ENCODE measurements at regions not wholly inside any gene's neighbourhood (a gene's known extent, or its start where the extent isn't known, plus 50 kb on each side); places are given as distances from the start of the nearest gene placed in this dataset.
"Not testable (repeated sequence)": the region's sequence is repeated elsewhere in the genome, so short reads cannot be mapped to it uniquely, and the experiment has no call there.

- H3K4me1 Mint-ChIP-seq; H3K4me3 Mint-ChIP-seq; H3K9me3 Mint-ChIP-seq (ENCODE audit: low read depth); H3K36me3 Mint-ChIP-seq; ATAC-seq; H3K27me3 Mint-ChIP-seq; DNase-seq; H3K27ac Mint-ChIP-seq; CTCF ChIA-PET: not testable (repeated sequence)
These were observed 787.4 kb upstream of the ACO1 start for GRCh38 chr9:31597086-31597485.

GRCh38 chr9:31597977-31598376, 786.5 kb upstream of the ACO1 start:
- no peak overlapping the region for H3K4me3 Mint-ChIP-seq
- H3K9me3 Mint-ChIP-seq (ENCODE audit: low read depth), result no peaks in the 10 kb centered on the region
- H3K4me1 Mint-ChIP-seq, result peaks cover 2% of the 10 kb centered on the region
- no peaks in the 10 kb centered on the region for H3K27me3 Mint-ChIP-seq
- DNase-seq (no peak), ATAC-seq (no peak)
- no peak overlapping the region for H3K27ac Mint-ChIP-seq
- no peaks in the 10 kb centered on the region for H3K36me3 Mint-ChIP-seq
- CTCF ChIA-PET, result no interaction called here

DNA sequence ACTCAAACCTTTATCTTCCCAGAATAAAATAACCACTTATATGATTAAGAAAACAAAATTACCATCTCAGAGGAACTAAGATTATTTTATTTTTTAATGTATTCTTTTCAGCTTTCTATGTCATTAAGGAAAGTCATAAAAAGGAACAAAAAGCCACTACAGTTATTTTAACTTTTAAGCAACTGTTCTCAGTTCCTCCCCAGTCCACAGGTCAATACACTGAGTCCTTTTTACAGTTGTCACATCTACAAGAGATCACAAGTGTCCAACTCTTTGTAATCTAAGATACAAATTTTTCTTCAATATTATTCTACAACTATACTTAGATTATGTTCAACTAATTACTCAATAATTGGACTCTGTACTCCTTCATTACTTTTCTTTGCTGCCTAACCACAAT, 782.8 kb upstream of the ACO1 start:
- ATAC-seq, result no peak
- Mint-ChIP-seq H3K27me3 (no peaks in the 10 kb centered on the region), H3K4me3 (no peak overlapping the region), H3K4me1 (peaks cover 2% of the 10 kb centered on the region), H3K27ac (no peak overlapping the region), H3K36me3 (no peaks in the 10 kb centered on the region), H3K9me3 (ENCODE audit: low read depth) (no peaks in the 10 kb centered on the region)
- DNase-seq, result no peak
- CTCF ChIA-PET, result no interaction called here

DNA sequence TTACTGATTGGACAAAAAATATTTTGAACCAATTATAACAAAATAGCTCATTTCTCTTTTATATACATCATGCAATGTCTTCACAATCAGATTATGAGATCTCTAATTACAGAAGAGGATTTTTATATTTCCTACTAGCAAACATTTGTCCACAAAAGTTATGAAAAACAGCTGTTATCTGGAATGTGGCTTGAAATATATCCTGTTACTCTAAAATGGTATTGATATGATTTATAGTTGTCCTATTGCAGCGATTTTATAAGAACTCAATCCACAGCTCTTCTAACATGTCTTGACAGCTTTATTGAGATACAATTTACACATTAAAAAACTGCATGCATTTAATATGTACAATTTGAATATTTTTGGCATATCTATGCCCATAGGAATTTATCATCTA, 779.9 kb upstream of the ACO1 start:
- Mint-ChIP-seq H3K27ac (no peak overlapping the region), H3K36me3 (no peaks in the 10 kb centered on the region), H3K4me1 (no peaks in the 10 kb centered on the region), H3K9me3 (ENCODE audit: low read depth) (no peaks in the 10 kb centered on the region), H3K4me3 (no peak overlapping the region), H3K27me3 (no peaks in the 10 kb centered on the region)
- ATAC-seq, result no peak
- CTCF ChIA-PET, result no interaction called here
- DNase-seq, result no peak

- ATAC-seq (no peak), DNase-seq (no peak)
- H3K36me3 Mint-ChIP-seq, result no peaks in the 10 kb centered on the region
- H3K4me1 Mint-ChIP-seq, result no peaks in the 10 kb centered on the region
- CTCF ChIA-PET, result no interaction called here
- H3K9me3 Mint-ChIP-seq (ENCODE audit: low read depth), result no peaks in the 10 kb centered on the region
- no peaks in the 10 kb centered on the region for H3K27me3 Mint-ChIP-seq
- no peak overlapping the region for H3K4me3 Mint-ChIP-seq
- H3K27ac Mint-ChIP-seq, result no peak overlapping the region
These were observed 779.3 kb upstream of the ACO1 start for GRCh38 chr9:31605164-31605563.

GRCh38 chr9:31606678-31607077, 777.8 kb upstream of the ACO1 start:
- no peak for DNase-seq
- no peaks in the 10 kb centered on the region for H3K36me3 Mint-ChIP-seq
- H3K4me1 Mint-ChIP-seq, result no peaks in the 10 kb centered on the region
- no peak for ATAC-seq
- H3K27me3 Mint-ChIP-seq, result no peaks in the 10 kb centered on the region
- no peak overlapping the region for H3K27ac Mint-ChIP-seq
- CTCF ChIA-PET, result no interaction called here
- no peak overlapping the region for H3K4me3 Mint-ChIP-seq
- no peaks in the 10 kb centered on the region for H3K9me3 Mint-ChIP-seq (ENCODE audit: low read depth)

DNA sequence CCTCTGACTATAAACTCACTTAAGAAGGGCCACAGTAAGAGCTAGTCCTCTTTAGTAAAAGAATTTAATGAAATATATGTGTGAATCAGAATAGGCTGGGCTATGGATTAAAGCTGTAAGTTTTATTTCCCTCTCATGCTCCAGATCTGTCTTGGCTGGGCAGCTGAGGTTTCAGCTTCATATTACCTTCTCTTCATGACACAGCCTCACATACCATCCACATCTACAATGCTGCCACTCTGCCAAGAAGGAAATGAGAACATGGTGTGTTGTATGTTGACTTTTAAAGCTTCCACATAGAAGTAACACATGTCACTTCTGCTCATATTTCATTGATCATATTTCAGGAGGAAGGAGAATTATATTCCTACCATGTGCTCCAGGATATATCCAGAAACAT, 776.0 kb upstream of the ACO1 start:
- no peak overlapping the region for H3K4me3 Mint-ChIP-seq
- CTCF ChIA-PET, result no interaction called here
- no peaks in the 10 kb centered on the region for H3K4me1 Mint-ChIP-seq
- no peaks in the 10 kb centered on the region for H3K36me3 Mint-ChIP-seq
- no peak for DNase-seq
- no peak overlapping the region for H3K27ac Mint-ChIP-seq
- no peak for ATAC-seq
- H3K9me3 Mint-ChIP-seq (ENCODE audit: low read depth), result no peaks in the 10 kb centered on the region
- no peaks in the 10 kb centered on the region for H3K27me3 Mint-ChIP-seq

- CTCF ChIA-PET, result no interaction called here
- H3K9me3 Mint-ChIP-seq (ENCODE audit: low read depth), result no peaks in the 10 kb centered on the region
These were observed 775.6 kb upstream of the ACO1 start for GRCh38 chr9:31608881-31609280.

GRCh38 chr9:31612336-31613030, 772.0 kb upstream of the ACO1 start:
- no peak overlapping the region for H3K27ac Mint-ChIP-seq
- DNase-seq (no peak), ATAC-seq (no peak)
- no peaks in the 10 kb centered on the region for H3K27me3 Mint-ChIP-seq
- no peak overlapping the region for H3K4me3 Mint-ChIP-seq
- no peaks in the 10 kb centered on the region for H3K36me3 Mint-ChIP-seq
- H3K9me3 Mint-ChIP-seq (ENCODE audit: low read depth), result no peaks in the 10 kb centered on the region
- CTCF ChIA-PET, result no interaction called here
- no peaks in the 10 kb centered on the region for H3K4me1 Mint-ChIP-seq

More at GRCh38 chr9:31608881-31609280, 775.6 kb upstream of the ACO1 start:
- no peaks in the 10 kb centered on the region for H3K27me3 Mint-ChIP-seq
- no peak overlapping the region for H3K4me3 Mint-ChIP-seq
- no peaks in the 10 kb centered on the region for H3K36me3 Mint-ChIP-seq
- DNase-seq (no peak), ATAC-seq (no peak)
- H3K4me1 Mint-ChIP-seq, result no peaks in the 10 kb centered on the region
- H3K27ac Mint-ChIP-seq, result no peak overlapping the region

DNA sequence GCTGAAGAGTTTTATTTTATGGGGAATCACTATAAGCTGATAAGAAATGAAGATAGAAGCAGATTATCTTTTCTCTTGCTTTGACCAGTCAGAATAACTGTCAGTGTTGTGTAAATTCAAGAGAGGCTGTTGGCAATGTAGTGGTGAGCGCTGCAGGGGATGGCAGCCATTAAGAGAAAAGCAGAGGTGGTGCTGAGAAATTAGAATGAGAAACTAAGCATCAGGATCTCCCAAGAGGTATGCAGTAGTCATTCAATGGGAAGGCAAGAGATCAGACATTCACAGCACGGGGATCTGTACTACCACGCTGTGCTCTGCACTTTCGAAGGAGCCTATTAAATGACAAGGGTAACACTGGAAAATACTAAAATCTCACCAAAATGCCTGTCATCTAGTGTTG, 768.5 kb upstream of the ACO1 start:
- ATAC-seq, result no peak
- no peak for DNase-seq
- Mint-ChIP-seq H3K27me3 (no peaks in the 10 kb centered on the region), H3K4me1 (no peaks in the 10 kb centered on the region), H3K4me3 (no peak overlapping the region), H3K27ac (no peak overlapping the region), H3K9me3 (ENCODE audit: low read depth) (no peaks in the 10 kb centered on the region), H3K36me3 (no peaks in the 10 kb centered on the region)
- CTCF ChIA-PET, result no interaction called here

DNA sequence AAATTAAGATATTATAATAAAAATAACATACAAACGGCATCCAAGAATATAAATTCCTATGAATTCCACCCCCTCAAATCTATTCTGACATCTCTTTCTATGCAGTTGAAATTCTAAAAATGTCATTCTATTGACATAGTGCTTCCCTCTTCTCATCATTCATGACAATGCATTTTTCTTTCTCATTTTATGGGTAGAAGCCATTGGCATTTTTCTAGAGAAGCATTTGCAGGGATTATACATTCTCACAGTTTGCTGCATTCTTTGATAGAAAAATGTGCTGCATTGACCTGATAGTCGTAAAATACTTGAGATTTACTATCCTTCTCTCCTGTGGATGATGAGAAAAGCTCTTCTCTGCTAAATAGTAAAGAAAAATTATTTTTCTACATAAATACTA, 760.9 kb upstream of the ACO1 start:
- H3K4me3 Mint-ChIP-seq, result no peak overlapping the region
- DNase-seq (no peak), ATAC-seq (no peak)
- H3K36me3 Mint-ChIP-seq, result no peaks in the 10 kb centered on the region
- H3K27me3 Mint-ChIP-seq, result no peaks in the 10 kb centered on the region
- CTCF ChIA-PET, result no interaction called here
- no peaks in the 10 kb centered on the region for H3K4me1 Mint-ChIP-seq
- H3K27ac Mint-ChIP-seq, result no peak overlapping the region
- peaks cover 2% of the 10 kb centered on the region for H3K9me3 Mint-ChIP-seq (ENCODE audit: low read depth)

GRCh38 chr9:31629292-31629691, 755.2 kb upstream of the ACO1 start:
- ATAC-seq (no peak), DNase-seq (no peak)
- no peak overlapping the region for H3K27ac Mint-ChIP-seq
- no peak overlapping the region for H3K4me3 Mint-ChIP-seq
- H3K9me3 Mint-ChIP-seq (ENCODE audit: low read depth), result peaks cover 2% of the 10 kb centered on the region
- no peaks in the 10 kb centered on the region for H3K4me1 Mint-ChIP-seq
- no peaks in the 10 kb centered on the region for H3K36me3 Mint-ChIP-seq
- CTCF ChIA-PET, result no interaction called here
- H3K27me3 Mint-ChIP-seq, result no peaks in the 10 kb centered on the region

DNA sequence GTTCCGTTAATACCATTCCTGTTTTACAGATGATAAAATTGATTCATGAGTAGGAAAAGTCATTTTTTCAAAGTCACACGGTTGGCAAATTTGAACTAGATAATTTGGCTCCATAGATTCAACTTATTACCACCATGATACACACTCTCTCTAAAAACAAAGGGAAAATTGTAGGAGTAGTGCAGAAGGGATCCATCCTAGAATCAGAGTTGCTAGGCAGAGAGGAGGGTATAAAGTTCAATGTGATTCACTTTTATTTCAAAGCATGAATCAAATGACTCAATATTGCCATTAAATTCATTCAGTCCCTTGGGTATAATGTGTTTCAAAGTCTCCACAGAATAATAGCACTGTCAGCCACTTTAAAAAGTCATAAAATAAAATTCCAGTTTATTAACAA, 747.2 kb upstream of the ACO1 start:
- Mint-ChIP-seq H3K27ac (no peak overlapping the region), H3K4me3 (no peak overlapping the region), H3K27me3 (no peaks in the 10 kb centered on the region), H3K36me3 (no peaks in the 10 kb centered on the region), H3K9me3 (ENCODE audit: low read depth) (no peaks in the 10 kb centered on the region), H3K4me1 (no peaks in the 10 kb centered on the region)
- no peak for ATAC-seq
- CTCF ChIA-PET, result no interaction called here
- DNase-seq, result no peak

GRCh38 chr9:31637861-31638260, 746.6 kb upstream of the ACO1 start:
- H3K36me3 Mint-ChIP-seq, result no peaks in the 10 kb centered on the region
- H3K4me1 Mint-ChIP-seq, result no peaks in the 10 kb centered on the region
- no peaks in the 10 kb centered on the region for H3K9me3 Mint-ChIP-seq (ENCODE audit: low read depth)
- CTCF ChIA-PET, result no interaction called here
- H3K4me3 Mint-ChIP-seq, result no peak overlapping the region
- DNase-seq (no peak), ATAC-seq (no peak)
- H3K27ac Mint-ChIP-seq, result no peak overlapping the region
- no peaks in the 10 kb centered on the region for H3K27me3 Mint-ChIP-seq

GRCh38 chr9:31639451-31639850, 745.0 kb upstream of the ACO1 start:
- CTCF ChIA-PET, result no interaction called here
- no peaks in the 10 kb centered on the region for H3K9me3 Mint-ChIP-seq (ENCODE audit: low read depth)
- H3K36me3 Mint-ChIP-seq, result no peaks in the 10 kb centered on the region
- DNase-seq (no peak), ATAC-seq (no peak)
- H3K4me3 Mint-ChIP-seq, result no peak overlapping the region
- no peaks in the 10 kb centered on the region for H3K4me1 Mint-ChIP-seq
- no peaks in the 10 kb centered on the region for H3K27me3 Mint-ChIP-seq
- no peak overlapping the region for H3K27ac Mint-ChIP-seq

Data from activated CD8-positive, alpha-beta memory T cell treated with anti-CD3 and anti-CD28 coated beads, Interleukin-2, amount 10 ng/mL, durations not matched to agents 7 days and 5 days (primary cell).